ENCODE measurements at regions not wholly inside any gene's neighbourhood (a gene's known extent, or its start where the extent isn't known, plus 50 kb on each side); places are given as distances from the start of the nearest gene placed in this dataset.
"Not testable (repeated sequence)": the region's sequence is repeated elsewhere in the genome, so short reads cannot be mapped to it uniquely, and the experiment has no call there.

DNA sequence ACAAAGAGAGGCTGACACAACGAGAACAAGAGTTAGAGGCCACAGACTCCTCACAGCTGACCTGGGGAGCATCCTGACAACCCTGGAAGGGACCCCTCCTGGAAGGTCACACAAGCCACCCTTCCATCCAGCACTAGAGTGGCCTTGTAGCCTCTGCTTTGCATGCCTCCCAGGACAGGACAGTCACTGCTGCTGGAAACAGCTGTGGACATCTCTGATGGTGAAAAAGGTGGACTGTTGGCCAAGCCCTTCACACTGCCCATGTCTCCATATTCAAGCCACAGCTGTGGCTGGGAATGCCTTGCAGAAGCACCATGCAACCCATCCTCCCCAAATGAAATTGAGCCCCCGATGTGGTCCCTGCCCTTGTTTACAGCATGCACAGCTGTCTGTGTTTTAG is 102.1 kb upstream of the SRSF6 start:
- H3K27me3 Mint-ChIP-seq = peaks cover 0 to 9% of the 10 kb centered on the region in 2 donors

GRCh38 chr20:43352996-43353395 is 104.7 kb upstream of the SRSF6 start:
- DNase-seq (ENCODE audit: low spot score) (no peak), ATAC-seq (no peak)
- Mint-ChIP-seq H3K36me3 (no peaks in the 10 kb centered on the region), H3K9me3 (no peaks in the 10 kb centered on the region), H3K4me3 (no peak overlapping the region), H3K4me1 (ENCODE audit: low read depth in 2 of 2) (no peaks in the 10 kb centered on the region), H3K27me3 (peaks cover 0 to 10% of the 10 kb centered on the region in 2 donors), H3K27ac (no peak overlapping the region)

More for the DNA sequence above, 102.1 kb upstream of the SRSF6 start:
- peak in 1 of 2 donors; percentile 44 for ATAC-seq
- no peaks in the 10 kb centered on the region for H3K36me3 Mint-ChIP-seq
- no peak overlapping the region for H3K27ac Mint-ChIP-seq
- H3K4me3 Mint-ChIP-seq = no peak overlapping the region
- DNase-seq (ENCODE audit: low spot score) = no peak
- no peaks in the 10 kb centered on the region for H3K9me3 Mint-ChIP-seq
- H3K4me1 Mint-ChIP-seq (ENCODE audit: low read depth in 2 of 2) = no peaks in the 10 kb centered on the region

DNA sequence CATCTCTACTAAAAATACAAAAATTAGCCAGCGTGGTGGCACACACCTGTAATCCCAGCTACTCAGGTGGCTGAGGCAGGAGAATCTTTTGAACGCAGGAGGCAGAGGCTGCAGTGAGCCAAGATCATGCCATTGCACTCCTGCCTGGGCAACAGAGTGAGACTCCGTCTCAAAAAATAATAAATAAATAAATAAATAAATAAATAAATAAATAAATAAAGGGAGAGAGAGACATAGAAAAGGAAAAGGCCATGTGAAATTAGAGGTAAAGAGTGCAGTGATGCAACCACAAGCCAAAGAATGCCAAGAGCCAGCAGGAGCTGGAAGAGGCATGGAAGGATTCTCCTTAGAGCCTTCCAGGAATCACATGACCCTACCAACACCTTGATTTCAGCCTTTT is 107.0 kb upstream of the SRSF6 start:
- not testable (repeated sequence) for DNase-seq (ENCODE audit: low spot score); H3K27ac Mint-ChIP-seq; H3K9me3 Mint-ChIP-seq; H3K4me3 Mint-ChIP-seq; H3K36me3 Mint-ChIP-seq; H3K4me1 Mint-ChIP-seq (ENCODE audit: low read depth in 2 of 2); ATAC-seq
- H3K27me3 Mint-ChIP-seq = peaks cover 7 to 13% of the 10 kb centered on the region in 2 donors

GRCh38 chr20:43349841-43350240 is 107.9 kb upstream of the SRSF6 start:
- ATAC-seq = no peak
- Mint-ChIP-seq H3K9me3 (peaks cover under 1% of the 10 kb centered on the region), H3K4me3 (no peak overlapping the region), H3K27ac (no peak overlapping the region), H3K4me1 (ENCODE audit: low read depth in 2 of 2) (no peaks in the 10 kb centered on the region), H3K36me3 (no peaks in the 10 kb centered on the region), H3K27me3 (peaks cover 11 to 15% of the 10 kb centered on the region in 2 donors)
- no peak for DNase-seq (ENCODE audit: low spot score)

DNA sequence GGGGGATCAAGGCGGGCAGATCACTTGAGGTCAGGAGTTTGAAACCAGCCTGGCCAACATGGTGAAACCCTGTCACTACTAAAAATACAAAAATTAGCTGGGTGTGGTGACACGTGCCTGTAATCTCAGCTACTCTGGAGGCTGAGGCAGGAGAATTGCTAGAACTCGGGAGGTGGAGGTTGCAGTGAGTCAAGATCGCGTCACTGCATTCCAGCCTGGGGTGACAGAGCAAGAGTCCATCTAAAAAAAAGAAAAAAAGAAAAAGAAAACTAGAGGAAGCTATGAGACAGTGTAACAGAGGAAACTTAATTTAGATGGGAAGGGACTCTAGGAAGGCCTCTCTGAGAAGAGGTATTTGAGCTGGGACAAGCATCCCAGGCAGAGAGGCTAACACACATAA is 109.9 kb upstream of the SRSF6 start:
- not testable (repeated sequence) for H3K9me3 Mint-ChIP-seq; H3K4me3 Mint-ChIP-seq; DNase-seq (ENCODE audit: low spot score); H3K27ac Mint-ChIP-seq; H3K36me3 Mint-ChIP-seq; H3K4me1 Mint-ChIP-seq (ENCODE audit: low read depth in 2 of 2); ATAC-seq
- peaks cover 18% of the 10 kb centered on the region in 2 donors for H3K27me3 Mint-ChIP-seq

DNA sequence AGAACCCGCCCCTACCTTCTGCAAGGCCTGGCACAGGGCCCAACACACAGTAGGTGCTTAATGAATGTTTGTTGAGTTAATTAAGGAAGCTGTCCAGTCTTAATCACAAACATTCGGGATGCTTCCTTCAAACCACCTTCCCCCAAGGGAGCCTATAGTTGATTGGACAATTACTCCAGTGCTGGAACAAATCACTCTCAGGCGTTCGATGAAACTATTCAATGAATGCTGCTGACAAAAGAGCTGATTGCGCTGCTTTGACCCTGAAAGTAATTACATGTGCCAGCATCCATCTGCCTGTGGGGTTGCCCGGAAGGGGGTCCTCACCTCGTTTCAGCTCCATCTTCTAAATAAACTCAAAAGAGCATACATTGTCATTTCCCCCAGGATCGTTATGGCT is 112.0 kb upstream of the SRSF6 start:
- Mint-ChIP-seq H3K36me3 (no peaks in the 10 kb centered on the region), H3K4me3 (no peak overlapping the region), H3K4me1 (ENCODE audit: low read depth in 2 of 2) (no peaks in the 10 kb centered on the region), H3K27me3 (peaks cover 15 to 18% of the 10 kb centered on the region in 2 donors), H3K27ac (no peak overlapping the region), H3K9me3 (peaks cover 5% of the 10 kb centered on the region)
- no peak for ATAC-seq
- no peak for DNase-seq (ENCODE audit: low spot score)

DNA sequence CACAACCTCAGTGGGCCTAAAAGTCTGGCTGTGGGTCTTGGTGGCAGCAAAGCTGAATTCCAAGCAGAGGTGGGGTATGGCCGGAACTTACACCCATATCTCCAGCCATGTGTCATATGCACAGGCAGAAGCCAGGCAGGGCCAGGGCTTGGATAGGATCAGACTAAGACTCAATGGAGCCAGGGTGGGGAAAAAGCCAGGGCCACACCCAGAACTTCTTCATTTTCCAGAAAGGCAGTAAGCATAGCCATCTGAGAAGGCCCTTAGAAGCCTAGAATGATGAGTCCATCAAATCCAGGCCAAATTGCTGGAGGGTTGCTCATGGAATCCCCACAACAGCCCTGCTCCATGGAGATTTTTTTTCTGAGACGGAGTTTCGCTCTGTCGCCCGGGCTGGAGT is 116.2 kb upstream of the SRSF6 start:
- Mint-ChIP-seq H3K9me3 (peaks cover 5% of the 10 kb centered on the region), H3K4me1 (ENCODE audit: low read depth in 2 of 2) (no peaks in the 10 kb centered on the region), H3K36me3 (no peaks in the 10 kb centered on the region), H3K27ac (no peak overlapping the region), H3K4me3 (no peak overlapping the region), H3K27me3 (peaks cover 9 to 17% of the 10 kb centered on the region in 2 donors)
- DNase-seq (ENCODE audit: low spot score) = no peak
- peak in 1 of 2 donors; percentile 43 for ATAC-seq

- no peak for DNase-seq (ENCODE audit: low spot score)
- no peaks in the 10 kb centered on the region for H3K27me3 Mint-ChIP-seq
- ATAC-seq = no peak
- peaks cover 14% of the 10 kb centered on the region for H3K9me3 Mint-ChIP-seq
- H3K36me3 Mint-ChIP-seq = peaks cover 16% of the 10 kb centered on the region
- H3K4me1 Mint-ChIP-seq (ENCODE audit: low read depth in 2 of 2) = no peaks in the 10 kb centered on the region
- H3K4me3 Mint-ChIP-seq = no peak overlapping the region
- no peak overlapping the region for H3K27ac Mint-ChIP-seq
Measured at GRCh38 chr20:43337036-43337435, 120.7 kb upstream of the SRSF6 start.

DNA sequence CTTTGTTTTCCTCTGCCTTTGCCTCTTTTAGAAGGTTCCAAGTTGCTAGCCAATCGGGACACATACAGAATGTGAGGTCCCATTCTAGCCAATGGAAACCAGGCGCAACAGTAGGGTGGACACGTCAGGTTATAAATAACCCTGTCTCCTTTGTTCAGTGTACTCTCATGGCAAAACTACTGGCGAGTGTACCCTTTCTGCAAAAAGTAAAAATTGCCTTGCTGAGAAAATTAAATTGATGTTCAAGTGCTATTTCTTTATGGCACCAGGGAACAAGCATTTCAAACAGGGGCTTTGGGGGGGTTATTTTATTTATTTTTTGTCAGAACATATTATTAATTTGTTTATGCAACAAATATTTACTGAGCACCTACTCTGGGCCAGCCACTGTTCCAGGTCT is 123.6 kb upstream of the SRSF6 start:
- Mint-ChIP-seq H3K36me3 (peaks cover 16% of the 10 kb centered on the region), H3K27me3 (no peaks in the 10 kb centered on the region), H3K4me3 (no peak overlapping the region), H3K27ac (no peak overlapping the region), H3K4me1 (ENCODE audit: low read depth in 2 of 2) (no peaks in the 10 kb centered on the region), H3K9me3 (peaks cover 14% of the 10 kb centered on the region)
- ATAC-seq = no peak
- DNase-seq (ENCODE audit: low spot score) = no peak

DNA sequence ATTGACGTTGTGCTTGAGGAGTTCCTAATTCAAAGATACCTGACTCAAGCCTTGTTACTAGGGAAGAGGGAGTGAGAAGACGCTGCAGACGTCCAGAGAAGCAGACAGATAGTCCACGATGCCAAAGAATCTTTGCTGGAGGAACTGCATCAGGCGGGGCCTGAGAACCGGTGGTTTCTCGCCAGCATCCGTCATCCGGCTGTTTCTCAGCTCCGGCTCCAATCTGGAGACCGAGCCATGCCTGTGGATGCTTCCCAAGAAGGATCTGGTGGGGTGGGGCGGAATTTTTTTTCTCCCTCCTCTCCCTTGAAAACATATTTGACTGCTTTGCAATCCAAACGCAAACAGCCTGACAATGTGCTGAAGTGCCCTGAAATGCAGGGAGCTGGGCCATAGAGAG is 125.8 kb upstream of the SRSF6 start:
- DNase-seq (ENCODE audit: low spot score) = no peak
- Mint-ChIP-seq H3K4me3 (no peak overlapping the region), H3K36me3 (peaks cover 16% of the 10 kb centered on the region), H3K9me3 (peaks cover 14% of the 10 kb centered on the region), H3K27me3 (no peaks in the 10 kb centered on the region), H3K4me1 (ENCODE audit: low read depth in 2 of 2) (no peaks in the 10 kb centered on the region), H3K27ac (no peak overlapping the region)
- ATAC-seq = no peak

DNA sequence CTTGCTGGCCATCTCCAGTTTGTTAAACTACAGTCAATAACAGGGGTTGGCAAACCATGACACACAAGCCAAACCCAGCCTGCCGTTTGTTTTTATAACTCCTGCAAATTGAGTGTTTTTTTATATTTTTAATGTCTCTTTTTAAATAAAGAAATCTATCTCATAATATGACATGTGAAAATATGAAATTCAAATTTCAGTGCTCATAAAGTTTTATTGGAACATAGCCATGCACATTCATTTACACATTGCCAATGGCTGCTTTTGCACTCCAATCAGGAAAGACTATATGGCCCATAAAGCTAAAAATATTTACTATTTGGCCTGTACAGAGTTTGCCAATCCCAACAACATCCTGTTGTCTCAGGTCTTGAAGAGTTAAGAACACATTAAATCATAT is 129.0 kb upstream of the SRSF6 start:
- ATAC-seq (no peak), DNase-seq (ENCODE audit: low spot score) (no peak)
- H3K9me3 Mint-ChIP-seq = peaks cover under 1% of the 10 kb centered on the region
- no peak overlapping the region for H3K4me3 Mint-ChIP-seq
- no peak overlapping the region for H3K27ac Mint-ChIP-seq
- peaks cover 1% of the 10 kb centered on the region for H3K36me3 Mint-ChIP-seq
- no peaks in the 10 kb centered on the region for H3K4me1 Mint-ChIP-seq (ENCODE audit: low read depth in 2 of 2)
- peaks cover 3 to 15% of the 10 kb centered on the region in 2 donors for H3K27me3 Mint-ChIP-seq

GRCh38 chr20:43327234-43327633 is 130.5 kb upstream of the SRSF6 start:
- not testable (repeated sequence) for H3K36me3 Mint-ChIP-seq; H3K9me3 Mint-ChIP-seq; ATAC-seq; H3K4me3 Mint-ChIP-seq; H3K4me1 Mint-ChIP-seq (ENCODE audit: low read depth in 2 of 2); DNase-seq (ENCODE audit: low spot score); H3K27ac Mint-ChIP-seq
- H3K27me3 Mint-ChIP-seq = peaks cover 3 to 20% of the 10 kb centered on the region in 2 donors

- Mint-ChIP-seq H3K4me3 (no peak overlapping the region), H3K9me3 (no peaks in the 10 kb centered on the region), H3K27me3 (peaks cover 3 to 20% of the 10 kb centered on the region in 2 donors), H3K36me3 (no peaks in the 10 kb centered on the region), H3K4me1 (ENCODE audit: low read depth in 2 of 2) (no peaks in the 10 kb centered on the region), H3K27ac (no peak overlapping the region)
- DNase-seq (ENCODE audit: low spot score) (no peak), ATAC-seq (peak in 1 of 2 donors; percentile 15)
Measured at GRCh38 chr20:43325926-43326325, 131.8 kb upstream of the SRSF6 start.

- Mint-ChIP-seq H3K4me1 (ENCODE audit: low read depth in 2 of 2) (no peaks in the 10 kb centered on the region), H3K27me3 (peaks cover 3 to 25% of the 10 kb centered on the region in 2 donors), H3K9me3 (no peaks in the 10 kb centered on the region), H3K36me3 (no peaks in the 10 kb centered on the region), H3K4me3 (no peak overlapping the region), H3K27ac (no peak overlapping the region)
- no peak for DNase-seq (ENCODE audit: low spot score)
- no peak for ATAC-seq
Measured at GRCh38 chr20:43323592-43323991, 133.9 kb upstream of the PTPRT start.

DNA sequence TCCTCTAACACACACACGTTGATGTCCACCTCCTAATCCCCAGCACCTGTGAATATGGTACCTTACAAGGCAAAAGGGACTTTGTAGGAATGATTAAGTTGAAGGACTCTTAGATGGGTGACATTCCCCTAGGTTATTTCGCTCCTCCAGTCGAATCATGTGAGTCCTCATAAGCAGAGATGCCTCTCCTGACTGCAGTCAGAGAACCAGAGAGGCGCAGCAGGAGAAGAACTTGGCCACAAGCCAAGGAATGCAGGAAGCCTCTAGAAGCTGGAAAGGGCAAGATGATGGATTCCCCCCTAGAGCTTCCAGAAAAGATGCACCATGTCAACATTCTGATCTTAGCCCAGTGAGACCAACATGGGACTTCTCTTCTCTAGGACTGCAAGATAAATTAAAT is 133.1 kb upstream of the PTPRT start:
- H3K4me1 Mint-ChIP-seq (ENCODE audit: low read depth in 2 of 2) = no peaks in the 10 kb centered on the region
- no peak overlapping the region for H3K27ac Mint-ChIP-seq
- ATAC-seq (no peak), DNase-seq (ENCODE audit: low spot score) (no peak)
- H3K9me3 Mint-ChIP-seq = no peaks in the 10 kb centered on the region
- no peak overlapping the region for H3K4me3 Mint-ChIP-seq
- H3K36me3 Mint-ChIP-seq = no peaks in the 10 kb centered on the region
- peaks cover 3 to 26% of the 10 kb centered on the region in 2 donors for H3K27me3 Mint-ChIP-seq

All from natural killer cell treated with Interleukin-12 subunit alpha and Interleukin-12 subunit beta and Interleukin-15 and Interleukin-18, amount 100 ng/mL, for 72 hours (primary cell).